Neural progenitor cell (in vitro differentiated cells): ENCODE measurements at regions not wholly inside any gene's neighbourhood (a gene's known extent, or its start where the extent isn't known, plus 50 kb on each side); places are given as distances from the start of the nearest gene placed in this dataset.

ENCODE experiments used
- DNase-seq: peaks from one replicate; pipeline ENCODE4 v3.0.0-alpha.2; 2016; ENCODE audit warnings: low spot score
- H2AFZ ChIP-seq: fragments of 200-600 bp; sonication (generic); replicated peaks from 2 replicates; pipeline ENCODE4 v1.6.1; 2016; ENCODE audit warnings: antibody characterized with exemption
- H3F3A ChIP-seq: fragments of 200-600 bp; sonication (generic); 2 replicates; pipeline ENCODE4 v1.6.1; 2016; ENCODE audit warnings: antibody characterized with exemption, low read depth
- H3K27ac ChIP-seq: fragments of 200-600 bp; sonication (generic); 2 replicates; pipeline ENCODE4 v1.5.1; 2016; ENCODE audit warnings: mild to moderate bottlenecking
- H3K27me3 ChIP-seq: fragments of 200-600 bp; sonication (generic); 2 replicates; pipeline ENCODE4 v1.6.1; 2016; ENCODE audit warnings: mild to moderate bottlenecking, moderate library complexity
- H3K36me3 ChIP-seq: fragments of 200-600 bp; sonication (generic); 2 replicates; pipeline ENCODE4 v1.5.1; 2016
- H3K4me1 ChIP-seq: fragments of 200-600 bp; sonication (generic); 2 replicates; pipeline ENCODE4 v1.6.1; 2016; ENCODE audit warnings: mixed run types
- H3K4me2 ChIP-seq: fragments of 200-600 bp; sonication (generic); 2 replicates; pipeline ENCODE4 v1.6.1; 2016
- H3K4me3 ChIP-seq: fragments of 200-600 bp; sonication (generic); 2 replicates; pipeline ENCODE4 v1.5.1; 2016
- H3K79me2 ChIP-seq: fragments of 200-600 bp; sonication (generic); 2 replicates; pipeline ENCODE4 v1.6.1; 2016; ENCODE audit warnings: low read depth
- H3K9ac ChIP-seq: fragments of 200-600 bp; sonication (generic); 2 replicates; pipeline ENCODE4 v1.6.1; 2016
- H3K9me3 ChIP-seq: fragments of 200-600 bp; sonication (generic); 2 replicates; pipeline ENCODE4 v1.5.1; 2016; ENCODE audit warnings: low read depth
- H4K20me1 ChIP-seq: fragments of 200-600 bp; sonication (generic); 2 replicates; pipeline ENCODE4 v1.6.1; 2016; ENCODE audit warnings: low read depth
- H3K27ac Mint-ChIP-seq: 3 replicates; pipeline ENCODE4 v1.8.0; 2021; ENCODE audit warnings: mixed read lengths
- H3K27me3 Mint-ChIP-seq: 2 replicates; pipeline ENCODE4 v1.8.0; 2022; ENCODE audit warnings: low read depth, mild to moderate bottlenecking, inconsistent platforms, moderate library complexity, mixed read lengths; ENCODE audit not compliant: insufficient read depth
- H3K36me3 Mint-ChIP-seq: 3 replicates; pipeline ENCODE4 v1.8.0; 2021; ENCODE audit warnings: mixed read lengths
- H3K4me1 Mint-ChIP-seq: 3 replicates; pipeline ENCODE4 v1.8.0; 2021; ENCODE audit warnings: mixed read lengths
- H3K4me3 Mint-ChIP-seq: 3 replicates; pipeline ENCODE4 v1.8.0; 2021; ENCODE audit warnings: mild to moderate bottlenecking, moderate library complexity, mixed read lengths
- H3K9me3 Mint-ChIP-seq: 3 replicates; pipeline ENCODE4 v1.8.0; 2020; ENCODE audit warnings: mixed read lengths
- CTCF ChIP-seq: fragments of 200-600 bp; sonication (generic); IDR thresholded peaks from 2 replicates; pipeline ENCODE4 v1.5.1; 2017; ENCODE audit warnings: antibody characterized with exemption, mild to moderate bottlenecking
- EZH2 ChIP-seq: fragments of 200-600 bp; sonication (generic); IDR thresholded peaks from 2 replicates; pipeline ENCODE4 v1.6.1; 2017; ENCODE audit warnings: antibody characterized with exemption, mild to moderate bottlenecking, moderate library complexity
- EZH2phosphoT487 ChIP-seq: fragments of 200-600 bp; sonication (generic); IDR thresholded peaks from 2 replicates; pipeline ENCODE4 v1.6.1; 2017; ENCODE audit warnings: antibody characterized with exemption

- no peaks in the 10 kb centered on the region for H3K79me2 ChIP-seq
- H3K27ac ChIP-seq, result no peak overlapping the region
- H4K20me1 ChIP-seq, result no peaks in the 10 kb centered on the region
- no peak overlapping the region for H2AFZ ChIP-seq
- H3K36me3 ChIP-seq, result no peaks in the 10 kb centered on the region
- Mint-ChIP-seq H3K9me3 (no peaks in the 10 kb centered on the region), H3K36me3 (no peaks in the 10 kb centered on the region), H3K4me3 (no peak overlapping the region), H3K27me3 (no peaks in the 10 kb centered on the region), H3K27ac (no peak overlapping the region), H3K4me1 (no peaks in the 10 kb centered on the region)
- H3K9ac ChIP-seq, result no peak overlapping the region
- no peak for DNase-seq
- H3K4me1 ChIP-seq, result no peaks in the 10 kb centered on the region
- TF ChIP-seq EZH2 (no peak), CTCF (no peak), EZH2phosphoT487 (no peak)
- no peak overlapping the region for H3K4me3 ChIP-seq
- no peaks in the 10 kb centered on the region for H3K9me3 ChIP-seq
- no peak overlapping the region for H3K4me2 ChIP-seq
- no peaks in the 10 kb centered on the region for H3K27me3 ChIP-seq
- no peaks in the 10 kb centered on the region for H3F3A ChIP-seq
Measured at GRCh38 chr18:53950545-53950944, 273.9 kb downstream of the MBD2 start.

- Histone ChIP-seq H3K9me3 (no peaks in the 10 kb centered on the region), H3F3A (no peaks in the 10 kb centered on the region), H3K79me2 (no peaks in the 10 kb centered on the region), H3K27me3 (no peaks in the 10 kb centered on the region), H3K4me2 (no peak overlapping the region), H3K4me3 (no peak overlapping the region), H3K9ac (no peak overlapping the region), H4K20me1 (no peaks in the 10 kb centered on the region), H3K36me3 (no peaks in the 10 kb centered on the region), H3K27ac (no peak overlapping the region), H2AFZ (no peak overlapping the region), H3K4me1 (no peaks in the 10 kb centered on the region)
- H3K4me3 Mint-ChIP-seq, result no peak overlapping the region
- H3K9me3 Mint-ChIP-seq, result peaks cover 10% of the 10 kb centered on the region
- no peaks in the 10 kb centered on the region for H3K27me3 Mint-ChIP-seq
- no peak for DNase-seq
- TF ChIP-seq EZH2, result no peak
- TF ChIP-seq CTCF, result no peak
- TF ChIP-seq EZH2phosphoT487, result no peak
- H3K27ac Mint-ChIP-seq, result no peak overlapping the region
- no peaks in the 10 kb centered on the region for H3K4me1 Mint-ChIP-seq
- no peaks in the 10 kb centered on the region for H3K36me3 Mint-ChIP-seq
Measured at GRCh38 chr18:53948991-53949390, 275.5 kb downstream of the MBD2 start.

GRCh38 chr18:53947092-53947640 is 277.3 kb downstream of the MBD2 start:
- Histone ChIP-seq H3K9ac (no peak overlapping the region), H2AFZ (no peak overlapping the region), H3K4me2 (no peak overlapping the region), H3K27me3 (no peaks in the 10 kb centered on the region), H3K79me2 (no peaks in the 10 kb centered on the region), H4K20me1 (no peaks in the 10 kb centered on the region), H3K36me3 (no peaks in the 10 kb centered on the region), H3K4me1 (no peaks in the 10 kb centered on the region), H3K27ac (no peak overlapping the region), H3F3A (no peaks in the 10 kb centered on the region), H3K9me3 (no peaks in the 10 kb centered on the region), H3K4me3 (no peak overlapping the region)
- H3K4me3 Mint-ChIP-seq, result no peak overlapping the region
- no peak for TF ChIP-seq CTCF
- TF ChIP-seq EZH2, result no peak
- no peak for TF ChIP-seq EZH2phosphoT487
- no peak for DNase-seq
- no peaks in the 10 kb centered on the region for H3K36me3 Mint-ChIP-seq
- no peak overlapping the region for H3K27ac Mint-ChIP-seq
- H3K27me3 Mint-ChIP-seq, result no peaks in the 10 kb centered on the region
- H3K4me1 Mint-ChIP-seq, result no peaks in the 10 kb centered on the region
- peaks cover 14% of the 10 kb centered on the region for H3K9me3 Mint-ChIP-seq
